LNCaP clone FGC (cell line): ENCODE measurements at regions not wholly inside any gene's neighbourhood (a gene's known extent, or its start where the extent isn't known, plus 50 kb on each side); places are given as distances from the start of the nearest gene placed in this dataset.

ENCODE experiments used
- DNase-seq: peaks from one replicate; pipeline ENCODE4 v3.0.0-alpha.2; 2011; ENCODE audit warnings: low read depth
- H3K4me3 ChIP-seq: 2 replicates; pipeline ENCODE4 v1.5.1; 2011; ENCODE audit warnings: mild to moderate bottlenecking, low read depth, low read length, control low read depth
- CTCF ChIP-seq: IDR thresholded peaks from 2 replicates; pipeline ENCODE4 v1.5.1; 2012; ENCODE audit warnings: mild to moderate bottlenecking; ENCODE audit not compliant: control insufficient read depth, insufficient read depth; ENCODE audit errors: extremely low read depth

- no peak for DNase-seq
- H3K4me3 ChIP-seq = no peak overlapping the region
- TF ChIP-seq CTCF = no peak
These were observed 278.6 kb upstream of the HABP2 start for GRCh38 chr10:113274176-113274829.

DNA sequence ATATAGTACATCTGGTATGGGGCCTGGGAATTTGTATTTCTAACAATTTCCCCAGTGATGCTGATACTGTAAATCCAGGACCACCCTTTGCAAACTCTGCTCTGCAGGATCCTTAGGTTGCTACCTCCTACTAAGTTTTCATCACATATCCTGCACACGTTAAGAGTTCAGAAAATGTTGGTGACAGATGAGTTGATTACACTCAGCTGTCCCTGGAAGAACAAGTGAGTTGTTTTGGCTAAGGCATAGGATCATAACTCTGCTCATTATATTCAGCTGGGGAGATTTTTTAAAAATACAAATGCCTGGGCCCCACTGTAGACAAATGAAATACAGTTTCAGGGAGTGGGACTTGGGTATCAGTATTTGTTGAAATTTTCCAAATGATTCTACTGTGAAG, 274.6 kb upstream of the HABP2 start:
- DNase-seq = no peak
- no peak overlapping the region for H3K4me3 ChIP-seq

GRCh38 chr10:113278664-113279063, 274.2 kb upstream of the HABP2 start:
- H3K4me3 ChIP-seq = no peak overlapping the region
- TF ChIP-seq CTCF = no peak
- no peak for DNase-seq

More for the DNA sequence above, 274.6 kb upstream of the HABP2 start:
- TF ChIP-seq CTCF = no peak

- no peak overlapping the region for H3K4me3 ChIP-seq
- DNase-seq = no peak
- no peak for TF ChIP-seq CTCF
These were observed 273.6 kb upstream of the HABP2 start for GRCh38 chr10:113279262-113279661.

- no peak for DNase-seq
- no peak overlapping the region for H3K4me3 ChIP-seq
- TF ChIP-seq CTCF = no peak
These were observed 270.3 kb upstream of the HABP2 start for GRCh38 chr10:113282564-113282963.

DNA sequence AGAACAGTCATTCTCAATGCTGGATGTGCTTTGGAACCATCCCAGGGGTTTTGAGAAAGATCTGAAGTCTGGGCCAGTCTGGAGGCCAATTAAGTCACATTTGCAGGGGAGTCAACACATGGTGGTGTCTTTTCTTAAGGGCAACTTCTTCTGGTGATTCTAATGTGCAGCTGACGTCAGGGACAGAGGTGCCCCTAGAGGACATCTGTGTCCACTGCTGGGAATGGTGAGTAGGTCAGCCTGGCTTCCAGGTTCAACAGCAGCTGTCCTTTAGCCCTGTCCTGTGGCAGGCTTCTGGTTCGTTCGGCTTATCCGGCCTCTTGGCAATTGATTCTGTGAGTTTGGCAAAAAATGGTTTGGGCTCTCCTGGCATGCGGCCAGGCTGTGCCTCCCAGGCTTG, 269.7 kb upstream of the HABP2 start:
- 0 out of 2 replicates have a peak, but pooled peaks have one; percentile 15 for TF ChIP-seq CTCF
- DNase-seq = no peak
- no peak overlapping the region for H3K4me3 ChIP-seq

- TF ChIP-seq CTCF = no peak
- DNase-seq = no peak
- no peak overlapping the region for H3K4me3 ChIP-seq
These were observed 268.2 kb upstream of the HABP2 start for GRCh38 chr10:113284635-113285034.
